ENCODE measurements at regions not wholly inside any gene's neighbourhood (a gene's known extent, or its start where the extent isn't known, plus 50 kb on each side); places are given as distances from the start of the nearest gene placed in this dataset.

- ATAC-seq (no peak), DNase-seq (no peak)
- H3K27ac ChIP-seq, result no peak overlapping the region
- intact Hi-C loops (cut with DNase I), result no loop called here
- H3K9me3 ChIP-seq, result no peaks in the 10 kb centered on the region
- no peaks in the 10 kb centered on the region for H3K27me3 ChIP-seq
- no peaks in the 10 kb centered on the region for H3K36me3 ChIP-seq
- H3K4me1 ChIP-seq, result no peaks in the 10 kb centered on the region
- H3K4me3 ChIP-seq, result no peak overlapping the region
- no peak for TF ChIP-seq CTCF (IDR thresholded peaks at IDR 0.05)
- TF ChIP-seq POLR2A (IDR thresholded peaks at IDR 0.05), result no peak
Measured at GRCh38 chr19:20325151-20325550, 158.1 kb downstream of the ZNF486 start.

GRCh38 chr19:20321139-20321763 lies 154.2 kb downstream of the ZNF486 start:
- intact Hi-C loops (cut with DNase I), result no loop called here
- no peak for ATAC-seq
- no peaks in the 10 kb centered on the region for H3K27me3 ChIP-seq
- WGBS (ENCODE audit: insufficient coverage, low coverage, low lambda C conversion rate, missing lambda C conversion rate), result 38% methylated on average over 3 of the region's 3 CpGs
- H3K27ac ChIP-seq, result no peak overlapping the region
- TF ChIP-seq CTCF (IDR thresholded peaks at IDR 0.05) (no peak), POLR2A (IDR thresholded peaks at IDR 0.05) (no peak)
- H3K4me1 ChIP-seq, result no peaks in the 10 kb centered on the region
- no peak for DNase-seq
- no peaks in the 10 kb centered on the region for H3K9me3 ChIP-seq
- no peak overlapping the region for H3K4me3 ChIP-seq
- H3K36me3 ChIP-seq, result no peaks in the 10 kb centered on the region

- intact Hi-C loops (cut with DNase I), result no loop called here
- no peak for TF ChIP-seq POLR2A (IDR thresholded peaks at IDR 0.05)
- no peak for TF ChIP-seq CTCF (IDR thresholded peaks at IDR 0.05)
- WGBS (ENCODE audit: insufficient coverage, low coverage, low lambda C conversion rate, missing lambda C conversion rate), result 55% methylated on average over 1 of the region's 1 CpG
- H3K4me3 ChIP-seq, result no peak overlapping the region
- no peaks in the 10 kb centered on the region for H3K9me3 ChIP-seq
- H3K27ac ChIP-seq, result no peak overlapping the region
- ATAC-seq (no peak), DNase-seq (no peak)
- no peaks in the 10 kb centered on the region for H3K4me1 ChIP-seq
- H3K27me3 ChIP-seq, result no peaks in the 10 kb centered on the region
- no peaks in the 10 kb centered on the region for H3K36me3 ChIP-seq
Measured at GRCh38 chr19:20320191-20320590, 153.2 kb downstream of the ZNF486 start.

GRCh38 chr19:20318616-20319015 lies 151.6 kb downstream of the ZNF486 start:
- ATAC-seq (no peak), DNase-seq (no peak)
- no peaks in the 10 kb centered on the region for H3K9me3 ChIP-seq
- intact Hi-C loops (cut with DNase I), result no loop called here
- no peaks in the 10 kb centered on the region for H3K4me1 ChIP-seq
- no peak for TF ChIP-seq CTCF (IDR thresholded peaks at IDR 0.05)
- TF ChIP-seq POLR2A (IDR thresholded peaks at IDR 0.05), result no peak
- no peak overlapping the region for H3K4me3 ChIP-seq
- no peaks in the 10 kb centered on the region for H3K27me3 ChIP-seq
- no peak overlapping the region for H3K27ac ChIP-seq
- WGBS (ENCODE audit: insufficient coverage, low coverage, low lambda C conversion rate, missing lambda C conversion rate), result 62% methylated on average over 3 of the region's 3 CpGs
- H3K36me3 ChIP-seq, result no peaks in the 10 kb centered on the region

- Histone ChIP-seq H3K9me3 (no peaks in the 10 kb centered on the region), H3K4me1 (no peaks in the 10 kb centered on the region), H3K27me3 (no peaks in the 10 kb centered on the region), H3K27ac (no peak overlapping the region), H3K36me3 (no peaks in the 10 kb centered on the region), H3K4me3 (no peak overlapping the region)
- no peak for ATAC-seq
- intact Hi-C loops (cut with DNase I), result no loop called here
- WGBS (ENCODE audit: insufficient coverage, low coverage, low lambda C conversion rate, missing lambda C conversion rate), result 37% methylated on average over 6 of the region's 6 CpGs
- TF ChIP-seq POLR2A (IDR thresholded peaks at IDR 0.05) (no peak), CTCF (IDR thresholded peaks at IDR 0.05) (no peak)
- DNase-seq, result no peak
Measured at GRCh38 chr19:20315543-20315942, 148.5 kb downstream of the ZNF486 start.

Data from right lobe of liver (tissue), 6 donors.